ENCODE measurements at regions not wholly inside any gene's neighbourhood (a gene's known extent, or its start where the extent isn't known, plus 50 kb on each side); places are given as distances from the start of the nearest gene placed in this dataset.

DNA sequence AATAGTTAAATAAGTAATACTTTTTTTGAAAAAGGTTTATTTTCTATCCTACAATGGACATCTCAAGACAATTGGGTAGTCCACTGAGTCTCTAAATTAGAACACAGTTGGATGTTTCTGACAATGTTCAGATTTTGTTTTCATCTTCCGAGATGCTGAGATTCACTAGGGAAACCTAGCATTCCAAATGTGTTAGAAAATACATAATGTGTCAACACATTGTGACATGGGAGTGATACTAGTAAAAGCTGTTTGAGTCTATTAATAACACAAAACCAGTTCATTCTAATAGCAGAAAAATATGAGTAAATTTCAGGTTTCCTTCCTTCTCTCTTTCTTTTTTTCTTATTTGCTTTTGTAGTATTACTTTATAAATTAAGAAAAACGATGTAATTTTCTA is 68.2 kb upstream of the CDH10 start:
- TF ChIP-seq, protein P1, sequence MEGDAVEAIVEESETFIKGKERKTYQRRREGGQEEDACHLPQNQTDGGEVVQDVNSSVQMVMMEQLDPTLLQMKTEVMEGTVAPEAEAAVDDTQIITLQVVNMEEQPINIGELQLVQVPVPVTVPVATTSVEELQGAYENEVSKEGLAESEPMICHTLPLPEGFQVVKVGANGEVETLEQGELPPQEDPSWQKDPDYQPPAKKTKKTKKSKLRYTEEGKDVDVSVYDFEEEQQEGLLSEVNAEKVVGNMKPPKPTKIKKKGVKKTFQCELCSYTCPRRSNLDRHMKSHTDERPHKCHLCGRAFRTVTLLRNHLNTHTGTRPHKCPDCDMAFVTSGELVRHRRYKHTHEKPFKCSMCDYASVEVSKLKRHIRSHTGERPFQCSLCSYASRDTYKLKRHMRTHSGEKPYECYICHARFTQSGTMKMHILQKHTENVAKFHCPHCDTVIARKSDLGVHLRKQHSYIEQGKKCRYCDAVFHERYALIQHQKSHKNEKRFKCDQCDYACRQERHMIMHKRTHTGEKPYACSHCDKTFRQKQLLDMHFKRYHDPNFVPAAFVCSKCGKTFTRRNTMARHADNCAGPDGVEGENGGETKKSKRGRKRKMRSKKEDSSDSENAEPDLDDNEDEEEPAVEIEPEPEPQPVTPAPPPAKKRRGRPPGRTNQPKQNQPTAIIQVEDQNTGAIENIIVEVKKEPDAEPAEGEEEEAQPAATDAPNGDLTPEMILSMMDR (IDR thresholded peaks at IDR 0.05) = no peak
- TF ChIP-seq SMC3 (IDR thresholded peaks at IDR 0.05) (no peak), ZFP36 (IDR thresholded peaks at IDR 0.05; ENCODE audit: borderline replicate concordance, partially characterized antibody) (no peak)
